ENCODE measurements at regions not wholly inside any gene's neighbourhood (a gene's known extent, or its start where the extent isn't known, plus 50 kb on each side); places are given as distances from the start of the nearest gene placed in this dataset.

- no peak overlapping the region for H3K27ac ChIP-seq
- H3K4me2 ChIP-seq: no peak overlapping the region
- peaks cover 1% of the 10 kb centered on the region; the same call in 2 of the 3 replicates for H3K4me1 ChIP-seq
- no peaks in the 10 kb centered on the region for H3K9me3 ChIP-seq
- no peak for TF ChIP-seq RNF2 (IDR thresholded peaks at IDR 0.05; ENCODE audit: borderline replicate concordance, low read depth)
- TF ChIP-seq JUN (IDR thresholded peaks at IDR 0.05): no peak
- TF ChIP-seq SREBF2 (IDR thresholded peaks at IDR 0.05): no peak
- TF ChIP-seq HOXB13 (CRISPR knock-in tag; IDR thresholded peaks at IDR 0.05; ENCODE audit: low read depth): no peak
- TF ChIP-seq RARB (CRISPR knock-in tag; IDR thresholded peaks at IDR 0.05): no peak
- FAIRE-seq: no peak
- ChIA-PET CTCF (no interaction called here), POLR2A (no interaction called here)
- H3K4me3 ChIP-seq: no peak overlapping the region
- DNase-seq (ENCODE audit: low read depth in 1 of 2, low spot score in 1 of 2): no peak
- ATAC-seq: no peak
- WGBS (ENCODE audit: missing lambda C conversion rate): 0% methylated on average over 2 of the region's 2 CpGs
Observed at GRCh38 chr4:37002625-37003024, 241.9 kb upstream of the NWD2 start.

GRCh38 chr4:37008199-37008598 is 236.3 kb upstream of the NWD2 start:
- ChIA-PET CTCF (no interaction called here), POLR2A (no interaction called here)
- peak; percentile 62 to 81; a peak in 5 of 6 replicates for ATAC-seq

More at GRCh38 chr4:37008199-37008598, 236.3 kb upstream of the NWD2 start:
- Histone ChIP-seq H3K4me2 (no peak overlapping the region), H3K9me3 (no peaks in the 10 kb centered on the region), H3K27ac (peak overlapping the region; percentile 48; a peak in 5 of 6 replicates), H3K4me1 (peaks cover 13% of the 10 kb centered on the region; the same call in 2 of the 3 replicates), H3K4me3 (no peak overlapping the region)
- DNase-seq (ENCODE audit: low read depth in 1 of 2, low spot score in 1 of 2) (peak; percentile 6 to 74), FAIRE-seq (no peak)
- 5% methylated on average over 2 of the region's 2 CpGs for WGBS (ENCODE audit: missing lambda C conversion rate)
- TF ChIP-seq ELK1 (IDR thresholded peaks at IDR 0.05; ENCODE audit: low read depth, low read length): no peak
- TF ChIP-seq NPAS2 (CRISPR knock-in tag; IDR thresholded peaks at IDR 0.05; ENCODE audit: borderline replicate concordance): peak; percentile 83
- TF ChIP-seq FOXS1 (CRISPR knock-in tag; IDR thresholded peaks at IDR 0.05): peak; percentile 97
- peak; percentile 65; the same call in 1 of the 2 replicates for TF ChIP-seq RARB (CRISPR knock-in tag; IDR thresholded peaks at IDR 0.05)
- TF ChIP-seq MAX (IDR thresholded peaks at IDR 0.05): peak; percentile 52; the same call in 1 of the 2 replicates
- TF ChIP-seq ATOH8 (CRISPR knock-in tag; IDR thresholded peaks at IDR 0.05; ENCODE audit: low read depth): peak; percentile 98
- peak; percentile 55 for TF ChIP-seq NFE2L2 (conservative IDR thresholded peaks at IDR 0.05; ENCODE audit: low read length)
- TF ChIP-seq TP53 (CRISPR knock-in tag; IDR thresholded peaks at IDR 0.05): 0 out of 2 replicates have a peak, but pooled peaks have one; percentile 86
- TF ChIP-seq HEYL (CRISPR knock-in tag; IDR thresholded peaks at IDR 0.05): peak; percentile 99
- TF ChIP-seq HOXB5 (CRISPR knock-in tag; IDR thresholded peaks at IDR 0.05): peak; percentile 96
- no peak for TF ChIP-seq CHD4 (IDR thresholded peaks at IDR 0.05; ENCODE audit: borderline replicate concordance)
- TF ChIP-seq EHF (CRISPR knock-in tag; IDR thresholded peaks at IDR 0.05): peak; percentile 97
- no peak for TF ChIP-seq SMC3 (IDR thresholded peaks at IDR 0.05)
- peak; percentile 80 for TF ChIP-seq MAFK (IDR thresholded peaks at IDR 0.05; ENCODE audit: partially characterized antibody)
- peak; percentile 90 for TF ChIP-seq HOXA7 (CRISPR knock-in tag; IDR thresholded peaks at IDR 0.05)
- peak; percentile 82; the same call in 1 of the 2 replicates for TF ChIP-seq FOSB (CRISPR knock-in tag; IDR thresholded peaks at IDR 0.05)
- TF ChIP-seq USF2 (IDR thresholded peaks at IDR 0.05): no peak
- peak; percentile 47; the same call in 1 of the 2 replicates for TF ChIP-seq HMGXB4 (CRISPR knock-in tag; IDR thresholded peaks at IDR 0.05; ENCODE audit: borderline replicate concordance)
- TF ChIP-seq HOXB13 (CRISPR knock-in tag; IDR thresholded peaks at IDR 0.05; ENCODE audit: low read depth): peak; percentile 97
- peak; percentile 85; the same call in 1 of the 2 replicates for TF ChIP-seq TFCP2L1 (CRISPR knock-in tag; IDR thresholded peaks at IDR 0.05)
- TF ChIP-seq ZNF302 (CRISPR knock-in tag; IDR thresholded peaks at IDR 0.05): peak; percentile 94
- no peak for TF ChIP-seq CHD2 (IDR thresholded peaks at IDR 0.05; ENCODE audit: low read length, partially characterized antibody)
- TF ChIP-seq RCOR1 (IDR thresholded peaks at IDR 0.05; ENCODE audit: low read depth, low read length): no peak
- TF ChIP-seq CTCF (IDR thresholded peaks at IDR 0.05): no peak
- no peak for TF ChIP-seq JUNB (IDR thresholded peaks at IDR 0.05)
- no peak for TF ChIP-seq FOSL2 (IDR thresholded peaks at IDR 0.05)
- TF ChIP-seq FOSL2 (CRISPR knock-in tag; IDR thresholded peaks at IDR 0.05): peak; percentile 66
- TF ChIP-seq ZSCAN20 (CRISPR knock-in tag; IDR thresholded peaks at IDR 0.05): peak; percentile 99
